GM12872 (cell line): ENCODE measurements at regions not wholly inside any gene's neighbourhood (a gene's known extent, or its start where the extent isn't known, plus 50 kb on each side); places are given as distances from the start of the nearest gene placed in this dataset.

Source experiments
- TF ChIP-seq, protein P1 (sequence below): IDR thresholded peaks from 3 replicates; pipeline ENCODE4 v1.5.1; 2011; ENCODE audit warnings: low read depth, mild to moderate bottlenecking, low read length, moderate library complexity; ENCODE audit not compliant: insufficient read depth

DNA sequence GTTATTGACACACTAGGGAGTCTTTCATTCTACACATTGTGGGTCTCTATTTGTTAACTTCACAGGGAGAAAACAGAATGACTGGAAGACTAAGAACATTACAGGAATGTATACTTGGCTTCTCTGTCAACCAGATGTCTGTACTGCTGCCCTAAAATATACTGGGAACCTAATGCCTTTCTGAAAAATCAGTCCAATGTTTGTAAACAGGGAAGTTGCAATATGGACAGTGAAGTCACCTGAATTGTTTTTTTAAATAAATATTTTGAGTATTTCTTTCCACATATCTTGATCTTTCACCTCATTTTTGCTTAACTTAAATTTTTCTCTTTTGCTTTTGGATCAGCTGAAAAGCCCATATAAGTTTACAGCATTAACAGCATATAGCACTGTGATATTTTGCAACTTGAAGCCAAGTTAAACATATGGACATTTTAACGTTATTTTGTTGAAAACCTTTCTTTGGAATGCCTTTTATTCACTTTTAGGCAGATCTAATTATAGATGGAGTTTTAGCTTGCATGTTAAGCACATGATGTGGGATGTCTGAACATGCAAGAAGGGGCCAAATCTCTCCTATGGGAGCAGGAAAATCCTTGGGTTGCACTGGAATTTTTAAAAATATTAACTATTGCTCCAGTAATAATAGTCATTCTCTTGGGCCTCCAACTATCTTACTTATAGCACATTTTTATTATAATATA lies 137.7 kb upstream of the TWIST2 start:
- TF ChIP-seq, protein P1, sequence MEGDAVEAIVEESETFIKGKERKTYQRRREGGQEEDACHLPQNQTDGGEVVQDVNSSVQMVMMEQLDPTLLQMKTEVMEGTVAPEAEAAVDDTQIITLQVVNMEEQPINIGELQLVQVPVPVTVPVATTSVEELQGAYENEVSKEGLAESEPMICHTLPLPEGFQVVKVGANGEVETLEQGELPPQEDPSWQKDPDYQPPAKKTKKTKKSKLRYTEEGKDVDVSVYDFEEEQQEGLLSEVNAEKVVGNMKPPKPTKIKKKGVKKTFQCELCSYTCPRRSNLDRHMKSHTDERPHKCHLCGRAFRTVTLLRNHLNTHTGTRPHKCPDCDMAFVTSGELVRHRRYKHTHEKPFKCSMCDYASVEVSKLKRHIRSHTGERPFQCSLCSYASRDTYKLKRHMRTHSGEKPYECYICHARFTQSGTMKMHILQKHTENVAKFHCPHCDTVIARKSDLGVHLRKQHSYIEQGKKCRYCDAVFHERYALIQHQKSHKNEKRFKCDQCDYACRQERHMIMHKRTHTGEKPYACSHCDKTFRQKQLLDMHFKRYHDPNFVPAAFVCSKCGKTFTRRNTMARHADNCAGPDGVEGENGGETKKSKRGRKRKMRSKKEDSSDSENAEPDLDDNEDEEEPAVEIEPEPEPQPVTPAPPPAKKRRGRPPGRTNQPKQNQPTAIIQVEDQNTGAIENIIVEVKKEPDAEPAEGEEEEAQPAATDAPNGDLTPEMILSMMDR: no peak

DNA sequence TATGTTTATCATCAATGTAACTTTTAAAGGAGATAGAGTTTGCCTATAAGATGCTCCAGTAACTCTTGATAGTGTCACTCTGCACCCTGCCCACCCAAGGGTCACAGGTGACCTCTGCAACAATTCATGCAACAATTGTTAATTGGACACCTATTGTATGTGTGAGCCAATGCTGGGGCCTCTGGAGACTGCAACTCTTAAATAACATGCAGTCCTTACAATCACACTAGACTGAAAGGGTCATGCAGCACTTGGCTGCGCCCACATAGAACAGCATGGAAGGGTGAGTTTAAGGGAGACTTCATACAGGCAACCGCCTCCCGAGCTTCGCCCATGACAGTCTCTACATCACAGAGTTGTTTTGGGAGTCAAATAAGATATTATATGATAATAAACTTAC lies 137.1 kb upstream of the TWIST2 start:
- TF ChIP-seq, protein P1: no peak

DNA sequence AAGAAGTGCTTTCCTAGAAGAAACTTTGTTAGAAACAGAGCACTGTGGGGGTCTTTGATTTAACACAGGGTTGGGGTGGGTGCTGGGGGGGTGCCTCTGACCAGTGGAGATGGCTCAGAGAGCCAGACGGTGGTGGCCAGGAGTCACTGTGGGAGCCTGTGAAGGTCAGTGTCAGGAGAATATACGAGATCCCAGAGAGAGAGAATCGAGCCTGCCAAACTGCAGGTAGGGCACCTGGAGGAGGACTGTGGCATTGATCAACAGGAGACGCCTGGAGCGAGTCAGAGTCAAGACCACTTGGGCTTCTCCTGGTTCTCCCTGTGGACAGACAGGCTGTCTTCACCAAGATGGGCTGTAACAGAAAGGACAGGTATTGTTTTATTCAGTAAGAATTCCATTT lies 136.5 kb upstream of the TWIST2 start:
- TF ChIP-seq, protein P1: no peak

DNA sequence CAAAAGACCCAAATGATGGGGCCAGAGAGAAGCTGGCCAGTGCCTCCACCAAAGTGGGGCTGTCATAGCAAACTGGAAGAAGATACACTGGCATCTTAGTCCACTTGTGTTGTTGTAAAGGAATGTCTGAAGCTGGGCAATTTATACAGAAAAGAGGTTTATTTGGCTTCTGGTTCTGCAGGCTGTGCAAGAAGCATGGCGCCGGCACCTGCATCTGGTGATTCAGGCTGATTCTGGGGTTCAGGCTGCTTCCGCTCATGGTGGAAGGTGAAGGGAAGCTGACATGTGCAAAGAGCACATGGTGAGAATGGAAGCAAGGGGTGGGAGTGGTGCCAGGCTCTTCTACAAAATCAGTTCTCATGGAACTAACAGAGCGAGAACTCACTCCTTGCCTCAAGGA lies 135.9 kb upstream of the TWIST2 start:
- TF ChIP-seq, protein P1: no peak

DNA sequence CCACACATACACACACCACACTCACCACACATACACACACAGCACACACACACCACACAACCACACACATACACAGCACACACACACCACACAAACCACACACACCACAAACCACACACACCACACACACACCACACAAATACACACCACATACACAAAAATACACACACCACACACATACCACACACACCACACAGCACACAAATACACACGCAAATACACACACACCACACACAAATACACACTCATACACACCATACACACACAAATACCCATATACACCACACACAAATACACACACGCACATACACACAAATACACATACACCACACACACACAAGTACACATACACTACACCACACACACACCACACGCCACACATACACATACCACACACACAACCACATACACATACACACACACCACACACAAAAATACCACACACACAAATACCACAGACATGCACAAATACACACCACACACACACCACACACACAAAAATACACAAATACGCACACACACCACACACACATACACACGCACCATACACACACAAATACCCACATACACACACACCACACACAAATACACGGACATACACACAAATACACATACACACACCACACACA lies 134.6 kb upstream of the TWIST2 start:
- TF ChIP-seq, protein P1: no peak

DNA sequence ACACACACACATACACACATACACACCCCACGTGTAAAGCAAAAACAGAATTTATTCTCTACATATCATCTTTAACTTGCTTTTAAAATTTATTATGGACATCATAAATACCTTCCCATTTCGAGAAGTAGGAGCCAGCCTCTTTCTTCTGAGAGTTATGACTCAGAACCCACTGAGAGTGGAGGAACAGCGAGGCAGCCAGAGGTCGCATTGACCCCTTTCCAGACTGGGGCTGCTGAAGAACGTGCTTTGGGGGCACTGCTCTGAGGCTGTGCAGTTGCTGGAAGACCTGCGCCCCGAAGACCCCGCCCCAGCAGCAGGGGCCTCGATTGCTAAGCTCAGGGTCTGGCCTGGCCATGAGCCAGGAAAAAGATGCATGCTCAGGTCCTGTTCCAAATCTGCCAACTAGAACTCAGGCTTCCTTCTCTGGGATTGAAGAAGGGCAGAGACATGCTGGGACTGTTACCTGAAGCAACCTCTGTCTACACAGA lies 133.8 kb upstream of the TWIST2 start:
- TF ChIP-seq, protein P1: no peak

DNA sequence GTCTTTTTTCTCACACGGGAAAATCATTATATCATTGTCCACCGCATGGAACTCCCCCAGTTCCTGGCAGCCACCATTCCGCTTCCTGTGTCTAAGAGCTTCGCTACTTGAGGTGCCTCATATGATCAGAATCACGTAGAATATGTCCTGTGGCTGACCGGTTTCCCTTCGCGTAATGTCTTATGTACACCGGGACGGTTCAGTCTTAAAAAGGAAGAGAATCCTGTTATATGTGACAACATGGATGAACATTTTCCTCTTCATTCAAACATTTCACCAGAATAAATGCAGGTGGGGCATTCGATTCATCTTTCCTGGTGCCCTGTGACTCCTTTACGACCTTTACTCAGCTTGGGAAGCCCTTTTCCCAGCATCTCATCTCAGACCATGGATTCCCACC lies 131.7 kb upstream of the TWIST2 start:
- TF ChIP-seq, protein P1: no peak
